CD4-positive, CD25-positive, alpha-beta regulatory T cell (primary cell): ENCODE measurements at regions not wholly inside any gene's neighbourhood (a gene's known extent, or its start where the extent isn't known, plus 50 kb on each side); places are given as distances from the start of the nearest gene placed in this dataset.

Experiments used
- ATAC-seq, 2 donors: fragments of 150-1000 bp; cut with Tn5 transposase; one replicate each; pipeline ENCODE4 v1.10.0; 2021; ENCODE audit warnings: low read depth in 2 of 2, moderate number of reproducible peaks in 2 of 2, moderate library complexity in 1 of 2
- DNase-seq, 3 donors: peaks; one replicate each; pipeline versions ENCODE4 v3.0.0 to v3.0.0-alpha.2; 2012 to 2022; ENCODE audit warnings: mixed read lengths in 1 of 3
- H3K27ac ChIP-seq: one replicate; pipeline ENCODE4 v1.7.0; 2013; ENCODE audit warnings: mild to moderate bottlenecking, low read length; ENCODE audit not compliant: insufficient read depth, poor library complexity, severe bottlenecking
- H3K27me3 ChIP-seq: one replicate; pipeline ENCODE4 v1.7.0; 2013; ENCODE audit warnings: low read length; ENCODE audit not compliant: control insufficient read depth, insufficient read depth
- H3K36me3 ChIP-seq: one replicate; pipeline ENCODE4 v1.7.0; 2013; ENCODE audit warnings: mild to moderate bottlenecking, low read length, moderate library complexity; ENCODE audit not compliant: control insufficient read depth, insufficient read depth
- H3K4me1 ChIP-seq: 2 replicates; pipeline ENCODE4 v1.7.0; 2013; ENCODE audit warnings: mild to moderate bottlenecking, low read length; ENCODE audit not compliant: insufficient read depth, control insufficient read depth, poor library complexity, severe bottlenecking
- H3K4me3 ChIP-seq: one replicate; pipeline ENCODE4 v1.7.0; 2013; ENCODE audit warnings: low read depth, mild to moderate bottlenecking, low read length, moderate library complexity
- H3K9me3 ChIP-seq, 2 experiments: 1 replicate in 1 of 2; 2 replicates in 1 of 2; pipeline ENCODE4 v1.7.0; 2013; ENCODE audit warnings: low read length in 2 of 2, mild to moderate bottlenecking in 1 of 2, moderate library complexity in 1 of 2; ENCODE audit not compliant: control insufficient read depth in 2 of 2
- H3K27ac Mint-ChIP-seq, 3 donors: one replicate each; pipeline ENCODE4 v1.8.0; 2020 to 2022; ENCODE audit warnings: mild to moderate bottlenecking in 3 of 3, mixed read lengths in 3 of 3, moderate library complexity in 2 of 3
- H3K27me3 Mint-ChIP-seq: one replicate; pipeline ENCODE4 v1.8.0; 2022; ENCODE audit warnings: mild to moderate bottlenecking, mixed read lengths
- H3K36me3 Mint-ChIP-seq: one replicate; pipeline ENCODE4 v1.8.0; 2020; ENCODE audit warnings: mixed read lengths
- H3K4me1 Mint-ChIP-seq, 4 donors: one replicate each; pipeline ENCODE4 v1.8.0; 2020 to 2022; ENCODE audit warnings: mixed read lengths in 4 of 4, mild to moderate bottlenecking in 1 of 4
- H3K4me3 Mint-ChIP-seq, 4 donors: one replicate each; pipeline ENCODE4 v1.8.0; 2020 to 2022; ENCODE audit warnings: mild to moderate bottlenecking in 4 of 4, mixed read lengths in 4 of 4, moderate library complexity in 3 of 4
- H3K9me3 Mint-ChIP-seq, 7 donors: one replicate each; pipeline ENCODE4 v1.8.0; 2020 to 2022; ENCODE audit warnings: mixed read lengths in 7 of 7, mild to moderate bottlenecking in 3 of 7, moderate library complexity in 2 of 7

GRCh38 chr2:188721784-188722183 lies 252.4 kb upstream of the COL3A1 start:
- Histone ChIP-seq H3K4me3 (no peak overlapping the region), H3K27me3 (no peaks in the 10 kb centered on the region), H3K36me3 (no peaks in the 10 kb centered on the region), H3K9me3 (no peaks in the 10 kb centered on the region), H3K27ac (no peak overlapping the region), H3K4me1 (no peaks in the 10 kb centered on the region)
- ATAC-seq (no peak), DNase-seq (no peak)
- peaks cover 0 to 4% (median 2%) of the 10 kb centered on the region in 7 donors for H3K9me3 Mint-ChIP-seq
- no peak overlapping the region for H3K27ac Mint-ChIP-seq
- no peaks in the 10 kb centered on the region for H3K27me3 Mint-ChIP-seq
- no peak overlapping the region for H3K4me3 Mint-ChIP-seq
- no peaks in the 10 kb centered on the region for H3K36me3 Mint-ChIP-seq
- H3K4me1 Mint-ChIP-seq, result no peaks in the 10 kb centered on the region

DNA sequence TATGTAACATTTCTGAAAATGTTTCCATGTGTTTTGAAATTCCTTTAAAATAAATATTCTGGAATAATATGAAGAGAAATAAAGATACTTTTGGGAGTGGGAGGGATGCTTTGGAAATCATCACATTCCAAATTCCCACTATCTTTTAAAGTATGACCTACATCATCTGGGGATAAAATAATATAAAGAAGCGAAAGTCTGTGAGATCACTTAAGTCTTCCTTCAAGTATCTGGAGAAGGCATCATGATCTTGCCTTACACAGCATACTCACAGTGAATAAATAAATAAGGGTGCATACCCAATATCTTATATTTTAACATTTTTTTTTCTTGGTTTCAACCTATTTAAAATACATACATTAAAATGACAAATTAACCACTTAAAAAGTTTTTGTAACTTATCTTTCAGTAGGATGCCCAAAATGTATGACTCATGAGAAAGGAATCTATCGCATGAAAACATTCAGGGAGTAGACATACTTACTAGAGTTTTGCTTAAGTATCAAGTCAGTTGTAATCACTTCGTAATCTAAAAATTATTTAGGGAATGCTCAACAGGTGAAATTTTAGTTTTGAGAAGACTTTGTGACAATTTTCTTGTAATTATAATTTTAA lies 248.3 kb upstream of the COL3A1 start:
- Histone ChIP-seq H3K4me1 (no peaks in the 10 kb centered on the region), H3K27ac (no peak overlapping the region), H3K4me3 (no peak overlapping the region), H3K9me3 (no peaks in the 10 kb centered on the region), H3K36me3 (no peaks in the 10 kb centered on the region), H3K27me3 (no peaks in the 10 kb centered on the region)
- DNase-seq (no peak), ATAC-seq (no peak)
- Mint-ChIP-seq H3K4me3 (no peak overlapping the region), H3K27me3 (no peaks in the 10 kb centered on the region), H3K4me1 (no peaks in the 10 kb centered on the region), H3K27ac (no peak overlapping the region), H3K9me3 (peaks cover 0 to 4% (median 2%) of the 10 kb centered on the region in 7 donors), H3K36me3 (no peaks in the 10 kb centered on the region)

DNA sequence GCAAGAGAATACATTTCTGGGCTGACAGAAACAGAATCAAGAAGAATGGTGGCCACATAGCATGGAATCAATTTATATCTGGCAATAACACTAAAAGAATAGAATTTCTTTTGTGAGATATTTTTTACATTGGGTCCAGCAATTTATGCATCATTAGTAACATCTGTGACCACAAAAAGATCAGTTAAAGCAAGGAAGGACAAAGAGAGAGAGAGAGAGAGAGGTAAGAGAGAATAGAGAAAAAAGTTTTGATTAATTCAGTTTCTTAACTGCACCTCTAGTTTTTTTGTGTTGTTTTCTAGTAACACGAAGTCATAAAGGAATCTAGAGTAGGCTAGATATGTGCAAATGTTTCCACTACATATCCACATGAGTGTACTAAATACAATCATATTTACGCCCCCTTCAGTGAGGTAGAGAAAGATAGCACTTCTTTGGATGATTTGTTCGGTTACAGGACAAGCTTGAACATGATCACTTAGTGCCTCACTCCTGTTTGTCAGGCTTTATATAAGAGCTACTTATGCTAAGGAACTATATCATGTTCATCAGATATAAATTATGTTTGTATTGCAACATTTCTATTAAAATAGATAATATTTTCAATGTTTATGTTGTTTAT lies 247.4 kb upstream of the COL3A1 start:
- no peak overlapping the region for H3K27ac ChIP-seq
- no peaks in the 10 kb centered on the region for H3K27me3 Mint-ChIP-seq
- H3K4me3 ChIP-seq, result no peak overlapping the region
- no peak overlapping the region for H3K27ac Mint-ChIP-seq
- no peak overlapping the region for H3K4me3 Mint-ChIP-seq
- ATAC-seq, result no peak
- no peaks in the 10 kb centered on the region for H3K36me3 Mint-ChIP-seq
- no peaks in the 10 kb centered on the region for H3K9me3 ChIP-seq
- H3K4me1 ChIP-seq, result no peaks in the 10 kb centered on the region
- no peak for DNase-seq
- peaks cover 0 to 4% (median 2%) of the 10 kb centered on the region in 7 donors for H3K9me3 Mint-ChIP-seq
- no peaks in the 10 kb centered on the region for H3K36me3 ChIP-seq
- H3K4me1 Mint-ChIP-seq, result no peaks in the 10 kb centered on the region
- no peaks in the 10 kb centered on the region for H3K27me3 ChIP-seq

GRCh38 chr2:188727846-188728245 lies 246.3 kb upstream of the COL3A1 start:
- ATAC-seq (no peak), DNase-seq (no peak)
- H3K9me3 Mint-ChIP-seq, result peaks cover 0 to 6% (median 3%) of the 10 kb centered on the region in 7 donors
- no peaks in the 10 kb centered on the region for H3K36me3 Mint-ChIP-seq
- Histone ChIP-seq H3K27me3 (no peaks in the 10 kb centered on the region), H3K36me3 (no peaks in the 10 kb centered on the region), H3K4me3 (no peak overlapping the region), H3K4me1 (no peaks in the 10 kb centered on the region), H3K27ac (no peak overlapping the region), H3K9me3 (no peaks in the 10 kb centered on the region)
- H3K27me3 Mint-ChIP-seq, result no peaks in the 10 kb centered on the region
- H3K4me3 Mint-ChIP-seq, result no peak overlapping the region
- no peaks in the 10 kb centered on the region for H3K4me1 Mint-ChIP-seq
- no peak overlapping the region for H3K27ac Mint-ChIP-seq

DNA sequence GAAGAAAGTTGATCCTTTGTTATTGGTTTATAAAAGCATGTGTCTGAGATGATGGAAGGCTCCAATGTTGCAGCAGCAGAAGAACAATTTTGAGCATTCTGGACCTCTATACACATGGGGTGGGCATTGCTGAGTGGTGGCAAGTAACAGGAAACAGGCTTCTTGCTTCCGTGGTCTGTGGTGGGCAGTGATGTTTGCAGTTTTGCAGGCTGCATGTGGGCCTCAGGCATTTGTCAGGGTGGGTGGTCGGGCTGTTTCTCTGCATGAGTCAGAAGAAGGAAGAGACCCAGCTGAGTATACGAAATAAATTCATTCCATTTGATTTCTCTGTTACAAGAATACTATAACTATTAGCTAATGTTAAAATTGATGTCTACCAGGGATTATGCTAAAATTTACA lies 239.5 kb upstream of the COL3A1 start:
- Mint-ChIP-seq H3K4me1 (no peaks in the 10 kb centered on the region), H3K27ac (no peak overlapping the region), H3K27me3 (no peaks in the 10 kb centered on the region), H3K36me3 (no peaks in the 10 kb centered on the region), H3K9me3 (peaks cover 0 to 4% (median 1%) of the 10 kb centered on the region in 7 donors), H3K4me3 (no peak overlapping the region)
- Histone ChIP-seq H3K9me3 (no peaks in the 10 kb centered on the region), H3K4me1 (no peaks in the 10 kb centered on the region), H3K36me3 (no peaks in the 10 kb centered on the region), H3K27me3 (no peaks in the 10 kb centered on the region), H3K4me3 (no peak overlapping the region), H3K27ac (no peak overlapping the region)
- ATAC-seq (no peak), DNase-seq (no peak)

GRCh38 chr2:188746727-188747126 lies 227.4 kb upstream of the COL3A1 start:
- DNase-seq, result no peak
- no peak for ATAC-seq
- Histone ChIP-seq H3K4me3 (no peak overlapping the region), H3K36me3 (no peaks in the 10 kb centered on the region), H3K9me3 (no peaks in the 10 kb centered on the region), H3K27ac (no peak overlapping the region), H3K4me1 (no peaks in the 10 kb centered on the region), H3K27me3 (no peaks in the 10 kb centered on the region)
- no peaks in the 10 kb centered on the region for H3K4me1 Mint-ChIP-seq
- H3K27me3 Mint-ChIP-seq, result no peaks in the 10 kb centered on the region
- no peak overlapping the region for H3K4me3 Mint-ChIP-seq
- no peak overlapping the region for H3K27ac Mint-ChIP-seq
- no peaks in the 10 kb centered on the region for H3K36me3 Mint-ChIP-seq
- H3K9me3 Mint-ChIP-seq, result peaks cover 0 to 14% (median 1%) of the 10 kb centered on the region in 7 donors

DNA sequence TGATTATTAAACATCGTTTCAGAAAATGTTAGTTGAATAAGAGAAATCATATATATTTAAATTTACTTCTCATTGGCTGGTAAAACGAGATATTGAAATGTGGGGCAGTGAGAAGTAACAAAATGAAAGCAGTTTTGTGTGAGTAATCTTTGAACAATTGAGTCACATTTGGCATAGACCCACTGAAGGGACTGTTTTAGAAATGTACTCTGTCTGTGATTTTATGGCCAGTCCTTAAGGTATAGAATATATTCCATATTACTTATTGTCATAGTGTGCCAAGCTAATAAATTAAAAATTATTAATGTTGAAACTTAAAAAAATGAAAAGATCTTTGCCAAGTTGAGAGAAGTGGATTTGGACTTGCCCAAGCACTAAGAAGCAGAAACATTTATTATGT lies 222.4 kb upstream of the COL3A1 start:
- no peaks in the 10 kb centered on the region for H3K36me3 Mint-ChIP-seq
- no peak for ATAC-seq
- H3K27me3 Mint-ChIP-seq, result no peaks in the 10 kb centered on the region

DNA sequence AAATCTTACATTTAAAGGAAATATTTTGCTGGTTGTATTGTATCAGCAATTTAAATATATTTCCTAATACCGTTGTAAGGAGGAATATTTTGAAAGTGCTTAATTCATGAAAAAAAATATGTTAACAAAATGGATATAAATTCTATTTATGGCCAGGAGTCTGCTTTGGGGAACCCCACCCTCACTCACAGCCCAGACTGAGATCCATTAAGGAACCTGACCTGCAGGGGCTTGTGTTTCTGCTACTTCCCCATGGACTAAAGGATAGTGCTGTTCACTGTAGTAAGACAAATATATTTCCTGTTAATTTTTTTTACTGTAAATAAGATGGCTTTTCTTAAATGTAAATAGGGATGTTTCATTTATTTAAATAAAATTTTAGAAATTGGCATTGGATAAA lies 221.9 kb upstream of the COL3A1 start:
- H3K36me3 Mint-ChIP-seq, result no peaks in the 10 kb centered on the region
- no peak overlapping the region for H3K4me3 Mint-ChIP-seq
- Histone ChIP-seq H3K36me3 (no peaks in the 10 kb centered on the region), H3K4me1 (no peaks in the 10 kb centered on the region), H3K4me3 (no peak overlapping the region), H3K27ac (no peak overlapping the region), H3K27me3 (no peaks in the 10 kb centered on the region), H3K9me3 (no peaks in the 10 kb centered on the region)
- ATAC-seq (no peak), DNase-seq (no peak)
- H3K9me3 Mint-ChIP-seq, result peaks cover 0 to 10% (median 4%) of the 10 kb centered on the region in 7 donors
- H3K4me1 Mint-ChIP-seq, result no peaks in the 10 kb centered on the region
- H3K27ac Mint-ChIP-seq, result no peak overlapping the region
- H3K27me3 Mint-ChIP-seq, result no peaks in the 10 kb centered on the region

More for the DNA sequence above, 222.4 kb upstream of the COL3A1 start:
- H3K9me3 ChIP-seq, result no peaks in the 10 kb centered on the region
- H3K4me3 ChIP-seq, result no peak overlapping the region
- Mint-ChIP-seq H3K27ac (no peak overlapping the region), H3K9me3 (peaks cover 0 to 8% (median 2%) of the 10 kb centered on the region in 7 donors), H3K4me3 (no peak overlapping the region), H3K4me1 (no peaks in the 10 kb centered on the region)
- no peaks in the 10 kb centered on the region for H3K4me1 ChIP-seq
- H3K27ac ChIP-seq, result no peak overlapping the region
- H3K27me3 ChIP-seq, result no peaks in the 10 kb centered on the region
- no peak for DNase-seq
- no peaks in the 10 kb centered on the region for H3K36me3 ChIP-seq
